Lower lobe of right lung (tissue), 2 donors: ENCODE measurements at regions not wholly inside any gene's neighbourhood (a gene's known extent, or its start where the extent isn't known, plus 50 kb on each side); places are given as distances from the start of the nearest gene placed in this dataset.
"Not testable (repeated sequence)": the region's sequence is repeated elsewhere in the genome, so short reads cannot be mapped to it uniquely, and the experiment has no call there.

Source experiments
- ATAC-seq, 2 donors: fragments of 200-7000 bp; cut with Tn5 transposase; one replicate each; pipeline ENCODE4 v1.9.1; 2020 to 2022; ENCODE audit warnings: mild to moderate bottlenecking in 2 of 2, moderate library complexity in 2 of 2
- DNase-seq: peaks from one replicate; pipeline ENCODE4 v3.0.0-alpha.2; 2020
- H3K27ac ChIP-seq: fragments of 200-600 bp; one replicate; pipeline ENCODE4 v1.8.0; 2022
- H3K27me3 ChIP-seq: fragments of 200-600 bp; one replicate; pipeline ENCODE4 v1.8.0; 2022; ENCODE audit warnings: low read depth
- H3K36me3 ChIP-seq: fragments of 200-600 bp; one replicate; pipeline ENCODE4 v1.8.0; 2022; ENCODE audit warnings: mild to moderate bottlenecking
- H3K4me1 ChIP-seq: fragments of 200-600 bp; one replicate; pipeline ENCODE4 v1.8.0; 2022
- H3K4me3 ChIP-seq: fragments of 200-600 bp; one replicate; pipeline ENCODE4 v1.8.0; 2022; ENCODE audit warnings: mild to moderate bottlenecking
- H3K9me3 ChIP-seq: fragments of 200-600 bp; one replicate; pipeline ENCODE4 v1.8.0; 2022
- CTCF ChIP-seq: fragments of 200-600 bp; IDR thresholded peaks from one replicate; pipeline ENCODE4 v1.8.0; 2022; ENCODE audit warnings: antibody characterized with exemption, mild to moderate bottlenecking
- intact Hi-C: fragments of 100-400 bp; cut with DNase I; formaldehyde crosslinking; loops from one replicate; pipeline ENCODE4 v1.11.0; 2022
- donor health status: DM: no; HTN: yes; CAD: no; lungs with severe emphysema.

GRCh38 chr1:79899914-79900313, 893.4 kb upstream of the ADGRL4 start:
- no peak for ATAC-seq
- Histone ChIP-seq H3K27me3 (no peaks in the 10 kb centered on the region), H3K4me3 (no peak overlapping the region), H3K36me3 (no peaks in the 10 kb centered on the region), H3K27ac (no peak overlapping the region), H3K4me1 (no peaks in the 10 kb centered on the region), H3K9me3 (no peaks in the 10 kb centered on the region)
- no peak for TF ChIP-seq CTCF
- intact Hi-C loops: no loop called here
- DNase-seq: no peak

GRCh38 chr1:79896140-79896539, 889.6 kb upstream of the ADGRL4 start:
- H3K9me3 ChIP-seq: no peaks in the 10 kb centered on the region
- H3K27ac ChIP-seq: no peak overlapping the region
- no peaks in the 10 kb centered on the region for H3K36me3 ChIP-seq
- no peaks in the 10 kb centered on the region for H3K4me1 ChIP-seq
- H3K27me3 ChIP-seq: no peaks in the 10 kb centered on the region
- no peak for DNase-seq
- intact Hi-C loops: no loop called here
- TF ChIP-seq CTCF: no peak
- no peak for ATAC-seq
- H3K4me3 ChIP-seq: no peak overlapping the region

- no peaks in the 10 kb centered on the region for H3K9me3 ChIP-seq
- no peaks in the 10 kb centered on the region for H3K36me3 ChIP-seq
- H3K27ac ChIP-seq: no peak overlapping the region
- intact Hi-C loops: no loop called here
- no peak overlapping the region for H3K4me3 ChIP-seq
- H3K27me3 ChIP-seq: no peaks in the 10 kb centered on the region
- ATAC-seq (peak; percentile 46 to 51), DNase-seq (no peak)
- TF ChIP-seq CTCF: no peak
- H3K4me1 ChIP-seq: no peaks in the 10 kb centered on the region
Observed at GRCh38 chr1:79895573-79895972, 889.0 kb upstream of the ADGRL4 start.

GRCh38 chr1:79894129-79894528, 887.6 kb upstream of the ADGRL4 start:
- intact Hi-C loops, ATAC-seq, DNase-seq, H3K9me3 ChIP-seq, H3K27me3 ChIP-seq, H3K4me3 ChIP-seq, H3K27ac ChIP-seq, H3K36me3 ChIP-seq, H3K4me1 ChIP-seq: not testable (repeated sequence)

- H3K4me1 ChIP-seq: no peaks in the 10 kb centered on the region
- no peak for ATAC-seq
- H3K27me3 ChIP-seq: no peaks in the 10 kb centered on the region
- no peak for DNase-seq
- H3K36me3 ChIP-seq: no peaks in the 10 kb centered on the region
- H3K4me3 ChIP-seq: no peak overlapping the region
- TF ChIP-seq CTCF: no peak
- H3K9me3 ChIP-seq: peaks cover 4% of the 10 kb centered on the region
- intact Hi-C loops: no loop called here
- H3K27ac ChIP-seq: no peak overlapping the region
Observed at GRCh38 chr1:79887059-79887458, 880.5 kb upstream of the ADGRL4 start.

GRCh38 chr1:79885101-79885500, 878.6 kb upstream of the ADGRL4 start:
- no peak for DNase-seq
- Histone ChIP-seq H3K4me1 (no peaks in the 10 kb centered on the region), H3K4me3 (no peak overlapping the region), H3K27me3 (no peaks in the 10 kb centered on the region), H3K36me3 (no peaks in the 10 kb centered on the region), H3K9me3 (peaks cover 4% of the 10 kb centered on the region), H3K27ac (no peak overlapping the region)
- no peak for ATAC-seq
- intact Hi-C loops: no loop called here
- no peak for TF ChIP-seq CTCF
